Fibroblast of skin of right biceps (primary cell): ENCODE measurements at regions not wholly inside any gene's neighbourhood (a gene's known extent, or its start where the extent isn't known, plus 50 kb on each side); places are given as distances from the start of the nearest gene placed in this dataset.

ENCODE experiments used
- DNase-seq: peaks from one replicate; pipeline ENCODE4 v3.0.0-alpha.2; 2013

GRCh38 chr1:5098981-5099385 lies 444.6 kb downstream of the AJAP1 start:
- no peak for DNase-seq

- no peak for DNase-seq
Measured at GRCh38 chr1:5093042-5093441, 438.6 kb downstream of the AJAP1 start.

GRCh38 chr1:5084676-5085075 lies 430.3 kb downstream of the AJAP1 start:
- DNase-seq: no peak

- DNase-seq: no peak
Measured at GRCh38 chr1:5067246-5067645, 412.8 kb downstream of the AJAP1 start.

GRCh38 chr1:5053744-5054143 lies 399.3 kb downstream of the AJAP1 start:
- no peak for DNase-seq

- no peak for DNase-seq
Measured at GRCh38 chr1:5029136-5029535, 374.7 kb downstream of the AJAP1 start.

- DNase-seq: no peak
Measured at GRCh38 chr1:5012249-5012648, 357.8 kb downstream of the AJAP1 start.

- no peak for DNase-seq
Measured at GRCh38 chr1:5010656-5011055, 356.2 kb downstream of the AJAP1 start.

- DNase-seq: no peak
Measured at GRCh38 chr1:5010236-5010635, 355.8 kb downstream of the AJAP1 start.

GRCh38 chr1:5009376-5010065 lies 355.1 kb downstream of the AJAP1 start:
- no peak for DNase-seq

GRCh38 chr1:5005171-5005570 lies 350.8 kb downstream of the AJAP1 start:
- DNase-seq: no peak

- DNase-seq: no peak
Measured at GRCh38 chr1:5002676-5003075, 348.3 kb downstream of the AJAP1 start.

GRCh38 chr1:5001466-5001865 lies 347.1 kb downstream of the AJAP1 start:
- DNase-seq: no peak

GRCh38 chr1:4986306-4986705 lies 331.9 kb downstream of the AJAP1 start:
- DNase-seq: no peak

GRCh38 chr1:4984841-4985240 lies 330.4 kb downstream of the AJAP1 start:
- no peak for DNase-seq

GRCh38 chr1:4980211-4980610 lies 325.8 kb downstream of the AJAP1 start:
- DNase-seq: no peak

- DNase-seq: no peak
Measured at GRCh38 chr1:4978660-4979390, 324.4 kb downstream of the AJAP1 start.

- no peak for DNase-seq
Measured at GRCh38 chr1:4977701-4978100, 323.3 kb downstream of the AJAP1 start.

- no peak for DNase-seq
Measured at GRCh38 chr1:4976859-4977440, 322.5 kb downstream of the AJAP1 start.

- DNase-seq: no peak
Measured at GRCh38 chr1:4975856-4976255, 321.4 kb downstream of the AJAP1 start.

GRCh38 chr1:4974981-4975685 lies 320.7 kb downstream of the AJAP1 start:
- no peak for DNase-seq

- DNase-seq: no peak
Measured at GRCh38 chr1:4973341-4973740, 318.9 kb downstream of the AJAP1 start.

- DNase-seq: no peak
Measured at GRCh38 chr1:4972761-4973320, 318.4 kb downstream of the AJAP1 start.
